ENCODE measurements at regions not wholly inside any gene's neighbourhood (a gene's known extent, or its start where the extent isn't known, plus 50 kb on each side); places are given as distances from the start of the nearest gene placed in this dataset.
"Not testable (repeated sequence)": the region's sequence is repeated elsewhere in the genome, so short reads cannot be mapped to it uniquely, and the experiment has no call there.

DNA sequence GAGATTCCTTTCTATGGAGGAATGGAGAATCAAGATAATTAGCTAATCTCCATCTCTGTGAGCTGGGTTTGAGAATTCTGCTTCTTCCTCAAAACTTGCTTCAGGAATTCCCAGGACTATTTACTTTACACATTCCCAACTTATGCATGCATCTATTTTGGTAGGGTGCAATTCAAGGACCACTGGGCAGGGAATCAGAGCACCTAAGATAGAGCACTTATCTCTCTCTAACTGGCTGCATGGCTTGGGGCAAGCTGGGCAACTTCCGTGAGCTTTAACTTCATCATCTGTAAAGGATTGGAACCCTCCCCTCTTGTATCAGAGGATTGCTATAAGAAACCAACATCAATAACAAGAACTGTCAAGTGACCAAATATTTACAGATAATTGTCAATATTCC is 160.2 kb downstream of the PDCD6IP start:
- Histone ChIP-seq H3K27me3 (ENCODE audit: control insufficient read depth, insufficient read depth, low read length) (no peaks in the 10 kb centered on the region), H3K36me3 (ENCODE audit: control insufficient read depth, insufficient read depth, low read length) (no peaks in the 10 kb centered on the region), H3K4me3 (ENCODE audit: low read depth, low read length) (no peak overlapping the region)
- TF ChIP-seq CTCF (IDR thresholded peaks at IDR 0.05; ENCODE audit: insufficient read depth, low read length, poor library complexity, severe bottlenecking): no peak
- no peak for DNase-seq (ENCODE audit: low read depth)

DNA sequence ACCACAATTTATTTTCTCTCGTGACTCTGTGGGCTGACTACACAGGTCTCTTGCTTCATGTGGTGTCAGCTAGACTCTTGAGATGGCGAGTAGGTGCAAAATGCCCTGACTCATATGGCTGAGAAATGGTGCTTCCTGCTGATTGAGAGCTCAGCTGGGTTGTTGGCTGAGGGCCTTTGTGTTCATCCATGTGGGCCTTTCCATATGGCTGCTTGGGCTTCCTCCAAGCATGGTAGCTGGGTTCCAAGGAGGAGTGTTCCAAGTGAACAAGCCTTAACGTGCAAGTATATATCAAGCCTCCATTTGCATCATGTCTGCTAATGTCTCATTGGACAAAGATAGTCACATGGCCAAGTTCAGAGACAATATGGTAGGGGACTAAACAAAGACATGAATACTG is 164.0 kb downstream of the PDCD6IP start:
- DNase-seq (ENCODE audit: low read depth): no peak
- no peaks in the 10 kb centered on the region for H3K36me3 ChIP-seq (ENCODE audit: control insufficient read depth, insufficient read depth, low read length)

DNA sequence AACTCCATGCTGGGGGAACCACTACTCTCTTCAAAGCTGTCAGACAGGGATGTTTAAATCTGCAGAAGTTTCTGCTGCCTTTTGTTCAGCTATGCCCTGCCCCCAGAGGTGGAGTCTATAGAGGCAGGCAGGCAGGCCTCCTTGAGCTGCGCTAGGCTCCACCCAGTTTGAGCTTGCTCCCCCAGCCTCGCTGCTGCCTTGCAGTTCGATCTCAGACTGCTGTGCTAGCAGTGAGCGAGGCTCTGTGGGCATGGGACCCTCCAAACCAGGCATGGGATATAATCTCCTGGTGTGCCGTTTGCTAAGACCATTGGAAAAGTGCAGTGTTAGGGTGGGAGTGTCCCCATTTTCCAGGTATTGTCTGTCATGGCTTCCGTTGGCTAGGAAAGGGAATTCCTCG is 171.8 kb downstream of the PDCD6IP start:
- not testable (repeated sequence) for H3K27me3 ChIP-seq (ENCODE audit: control insufficient read depth, insufficient read depth, low read length); H3K36me3 ChIP-seq (ENCODE audit: control insufficient read depth, insufficient read depth, low read length); DNase-seq (ENCODE audit: low read depth); H3K4me3 ChIP-seq (ENCODE audit: low read depth, low read length)

More for the DNA sequence above, 164.0 kb downstream of the PDCD6IP start:
- no peak overlapping the region for H3K4me3 ChIP-seq (ENCODE audit: low read depth, low read length)
- no peaks in the 10 kb centered on the region for H3K27me3 ChIP-seq (ENCODE audit: control insufficient read depth, insufficient read depth, low read length)
- no peak for TF ChIP-seq CTCF (IDR thresholded peaks at IDR 0.05; ENCODE audit: insufficient read depth, low read length, poor library complexity, severe bottlenecking)

- Histone ChIP-seq H3K4me3 (ENCODE audit: low read depth, low read length) (no peak overlapping the region), H3K36me3 (ENCODE audit: control insufficient read depth, insufficient read depth, low read length) (no peaks in the 10 kb centered on the region), H3K27me3 (ENCODE audit: control insufficient read depth, insufficient read depth, low read length) (no peaks in the 10 kb centered on the region)
- DNase-seq (ENCODE audit: low read depth): no peak
- TF ChIP-seq CTCF (IDR thresholded peaks at IDR 0.05; ENCODE audit: insufficient read depth, low read length, poor library complexity, severe bottlenecking): no peak
These were observed 172.6 kb downstream of the PDCD6IP start for GRCh38 chr3:33971055-33971454.

GRCh38 chr3:33975463-33975862 is 177.0 kb downstream of the PDCD6IP start:
- no peak for TF ChIP-seq CTCF (IDR thresholded peaks at IDR 0.05; ENCODE audit: insufficient read depth, low read length, poor library complexity, severe bottlenecking)
- no peak overlapping the region for H3K4me3 ChIP-seq (ENCODE audit: low read depth, low read length)
- DNase-seq (ENCODE audit: low read depth): no peak

GRCh38 chr3:33977227-33977626 is 178.8 kb downstream of the PDCD6IP start:
- Histone ChIP-seq H3K4me3 (ENCODE audit: low read depth, low read length) (no peak overlapping the region), H3K36me3 (ENCODE audit: control insufficient read depth, insufficient read depth, low read length) (no peaks in the 10 kb centered on the region), H3K27me3 (ENCODE audit: control insufficient read depth, insufficient read depth, low read length) (no peaks in the 10 kb centered on the region)
- no peak for DNase-seq (ENCODE audit: low read depth)
- no peak for TF ChIP-seq CTCF (IDR thresholded peaks at IDR 0.05; ENCODE audit: insufficient read depth, low read length, poor library complexity, severe bottlenecking)

More at GRCh38 chr3:33975463-33975862, 177.0 kb downstream of the PDCD6IP start:
- Histone ChIP-seq H3K36me3 (ENCODE audit: control insufficient read depth, insufficient read depth, low read length) (no peaks in the 10 kb centered on the region), H3K27me3 (ENCODE audit: control insufficient read depth, insufficient read depth, low read length) (no peaks in the 10 kb centered on the region)
